ENCODE measurements at regions not wholly inside any gene's neighbourhood (a gene's known extent, or its start where the extent isn't known, plus 50 kb on each side); places are given as distances from the start of the nearest gene placed in this dataset.

DNA sequence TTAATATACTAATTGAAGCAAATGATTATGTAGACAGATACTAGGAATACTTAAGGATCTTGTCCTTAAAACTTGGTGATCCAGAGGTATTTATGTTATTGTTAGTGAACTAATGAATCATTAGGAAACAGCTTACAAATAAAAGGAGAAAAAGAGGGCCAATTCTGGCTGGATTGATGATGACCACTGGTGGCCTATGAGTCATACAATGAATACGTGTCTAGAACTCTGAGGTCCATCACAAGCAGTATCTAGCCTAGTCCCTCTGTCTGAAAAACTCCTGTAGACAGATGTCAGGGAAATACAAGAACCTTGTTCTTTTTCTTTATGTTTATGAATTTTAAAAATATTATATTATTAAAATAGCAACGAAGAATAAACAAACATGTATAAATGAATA, 51.7 kb upstream of the RTL1 start (continued):
- TF ChIP-seq, protein P1, sequence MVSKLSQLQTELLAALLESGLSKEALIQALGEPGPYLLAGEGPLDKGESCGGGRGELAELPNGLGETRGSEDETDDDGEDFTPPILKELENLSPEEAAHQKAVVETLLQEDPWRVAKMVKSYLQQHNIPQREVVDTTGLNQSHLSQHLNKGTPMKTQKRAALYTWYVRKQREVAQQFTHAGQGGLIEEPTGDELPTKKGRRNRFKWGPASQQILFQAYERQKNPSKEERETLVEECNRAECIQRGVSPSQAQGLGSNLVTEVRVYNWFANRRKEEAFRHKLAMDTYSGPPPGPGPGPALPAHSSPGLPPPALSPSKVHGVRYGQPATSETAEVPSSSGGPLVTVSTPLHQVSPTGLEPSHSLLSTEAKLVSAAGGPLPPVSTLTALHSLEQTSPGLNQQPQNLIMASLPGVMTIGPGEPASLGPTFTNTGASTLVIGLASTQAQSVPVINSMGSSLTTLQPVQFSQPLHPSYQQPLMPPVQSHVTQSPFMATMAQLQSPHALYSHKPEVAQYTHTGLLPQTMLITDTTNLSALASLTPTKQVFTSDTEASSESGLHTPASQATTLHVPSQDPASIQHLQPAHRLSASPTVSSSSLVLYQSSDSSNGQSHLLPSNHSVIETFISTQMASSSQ (IDR thresholded peaks at IDR 0.05; ENCODE audit: low read depth) = no peak
- TF ChIP-seq, protein P1 (CRISPR knock-in tag; IDR thresholded peaks at IDR 0.05; ENCODE audit: borderline replicate concordance) = no peak

DNA sequence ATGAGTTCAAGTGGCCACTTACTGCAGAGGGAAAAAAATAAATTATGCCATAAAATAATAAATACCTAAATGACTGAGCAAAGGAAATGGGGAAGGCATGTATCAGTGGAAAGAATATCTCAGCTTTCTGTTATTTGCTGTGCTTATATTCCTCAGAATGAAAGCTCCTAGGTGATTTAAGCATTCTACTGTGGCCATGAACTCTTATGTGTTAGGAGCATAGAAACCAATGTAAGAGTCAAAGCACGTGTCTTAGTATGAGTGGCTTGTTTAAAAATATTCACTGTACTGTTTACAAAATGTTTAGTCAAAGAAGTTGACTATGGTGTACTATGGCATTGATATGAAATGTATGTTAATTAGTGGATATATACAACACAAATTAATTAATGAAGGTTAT, 59.0 kb upstream of the RTL1 start:
- Histone ChIP-seq H3K27me3 (ENCODE audit: control insufficient read depth in 1 of 2, insufficient read depth in 2 of 2, low read length in 2 of 2) (no peaks in the 10 kb centered on the region; a peak in 1 of 5 replicates), H3K9me3 (ENCODE audit: low read length) (no peaks in the 10 kb centered on the region), H3K27ac (ENCODE audit: extremely low read length, insufficient read depth, low read length) (no peak overlapping the region), H3K79me2 (ENCODE audit: insufficient read depth, low read length) (no peaks in the 10 kb centered on the region), H3K4me2 (ENCODE audit: low read depth, low read length) (no peak overlapping the region), H3K4me3 (replicated peaks in 1 of 3; ENCODE audit: insufficient read depth in 1 of 3, low read depth in 2 of 3, low read length in 3 of 3) (no peak overlapping the region), H3K36me3 (replicated peaks in 1 of 2; ENCODE audit: control insufficient read depth in 1 of 2, insufficient read depth in 2 of 2, low read length in 2 of 2) (no peaks in the 10 kb centered on the region), H2AFZ (ENCODE audit: low read length) (no peak overlapping the region), H4K20me1 (ENCODE audit: insufficient read depth, low read length) (no peaks in the 10 kb centered on the region), H3K9ac (ENCODE audit: insufficient read depth, low read depth, low read length) (no peak overlapping the region), H3K4me1 (ENCODE audit: insufficient read depth, low read length) (no peaks in the 10 kb centered on the region)
- BruUV-seq (replicated peaks) = no TSS peak
- DNase-seq (ENCODE audit: low spot score) (no peak), ATAC-seq (no peak), FAIRE-seq (no peak)
- intact Hi-C loops (cut with micrococcal nuclease; ENCODE audit: unreplicated experiment) (no loop called here), in situ Hi-C loops (cut with HindIII; ENCODE audit: extremely low pct_ligation_motif_present, low pct_unique_long_range_greater_than_20kb) (no loop called here)
- CTCF ChIA-PET (ENCODE audit: low intra/inter-chr PET ratio, low total read pairs) = no interaction called here
- 4% methylated on average over 1 of the region's 1 CpG for WGBS (ENCODE audit: low lambda C conversion rate)
- POLR2A ChIA-PET = no interaction called here
- TF ChIP-seq ZNF674 (CRISPR knock-in tag; IDR thresholded peaks at IDR 0.05; ENCODE audit: low read depth) (no peak), ZBTB21 (CRISPR knock-in tag; IDR thresholded peaks at IDR 0.05) (no peak), NFYC (CRISPR knock-in tag; IDR thresholded peaks at IDR 0.05) (no peak), RFXANK (CRISPR knock-in tag; IDR thresholded peaks at IDR 0.05) (no peak), ESRRA (CRISPR knock-in tag; IDR thresholded peaks at IDR 0.05; ENCODE audit: low read depth) (no peak), HNRNPUL1 (IDR thresholded peaks at IDR 0.05; ENCODE audit: low read depth, low read length) (no peak), CHD2 (IDR thresholded peaks at IDR 0.05; ENCODE audit: low read depth, low read length) (no peak), DR1 (CRISPR knock-in tag; IDR thresholded peaks at IDR 0.05) (no peak), U2AF1 (optimal IDR thresholded peaks at IDR 0.05; ENCODE audit: low read depth, low read length) (no peak), ZSCAN21 (CRISPR knock-in tag; IDR thresholded peaks at IDR 0.05; ENCODE audit: borderline replicate concordance) (no peak), SOX5 (CRISPR knock-in tag; IDR thresholded peaks at IDR 0.05; ENCODE audit: borderline replicate concordance) (no peak), ZSCAN9 (CRISPR knock-in tag; IDR thresholded peaks at IDR 0.05; ENCODE audit: borderline replicate concordance) (no peak)
- TF ChIP-seq, protein P2, sequence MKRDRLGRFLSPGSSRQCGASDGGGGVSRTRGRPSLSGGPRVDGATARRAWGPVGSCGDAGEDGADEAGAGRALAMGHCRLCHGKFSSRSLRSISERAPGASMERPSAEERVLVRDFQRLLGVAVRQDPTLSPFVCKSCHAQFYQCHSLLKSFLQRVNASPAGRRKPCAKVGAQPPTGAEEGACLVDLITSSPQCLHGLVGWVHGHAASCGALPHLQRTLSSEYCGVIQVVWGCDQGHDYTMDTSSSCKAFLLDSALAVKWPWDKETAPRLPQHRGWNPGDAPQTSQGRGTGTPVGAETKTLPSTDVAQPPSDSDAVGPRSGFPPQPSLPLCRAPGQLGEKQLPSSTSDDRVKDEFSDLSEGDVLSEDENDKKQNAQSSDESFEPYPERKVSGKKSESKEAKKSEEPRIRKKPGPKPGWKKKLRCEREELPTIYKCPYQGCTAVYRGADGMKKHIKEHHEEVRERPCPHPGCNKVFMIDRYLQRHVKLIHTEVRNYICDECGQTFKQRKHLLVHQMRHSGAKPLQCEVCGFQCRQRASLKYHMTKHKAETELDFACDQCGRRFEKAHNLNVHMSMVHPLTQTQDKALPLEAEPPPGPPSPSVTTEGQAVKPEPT (CRISPR knock-in tag; IDR thresholded peaks at IDR 0.05; ENCODE audit: low read depth) = no peak
- TF ChIP-seq, protein P3, sequence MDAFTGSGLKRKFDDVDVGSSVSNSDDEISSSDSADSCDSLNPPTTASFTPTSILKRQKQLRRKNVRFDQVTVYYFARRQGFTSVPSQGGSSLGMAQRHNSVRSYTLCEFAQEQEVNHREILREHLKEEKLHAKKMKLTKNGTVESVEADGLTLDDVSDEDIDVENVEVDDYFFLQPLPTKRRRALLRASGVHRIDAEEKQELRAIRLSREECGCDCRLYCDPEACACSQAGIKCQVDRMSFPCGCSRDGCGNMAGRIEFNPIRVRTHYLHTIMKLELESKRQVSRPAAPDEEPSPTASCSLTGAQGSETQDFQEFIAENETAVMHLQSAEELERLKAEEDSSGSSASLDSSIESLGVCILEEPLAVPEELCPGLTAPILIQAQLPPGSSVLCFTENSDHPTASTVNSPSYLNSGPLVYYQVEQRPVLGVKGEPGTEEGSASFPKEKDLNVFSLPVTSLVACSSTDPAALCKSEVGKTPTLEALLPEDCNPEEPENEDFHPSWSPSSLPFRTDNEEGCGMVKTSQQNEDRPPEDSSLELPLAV (CRISPR knock-in tag; conservative IDR thresholded peaks at IDR 0.05; ENCODE audit: low read depth) = no peak
- TF ChIP-seq, protein P4, sequence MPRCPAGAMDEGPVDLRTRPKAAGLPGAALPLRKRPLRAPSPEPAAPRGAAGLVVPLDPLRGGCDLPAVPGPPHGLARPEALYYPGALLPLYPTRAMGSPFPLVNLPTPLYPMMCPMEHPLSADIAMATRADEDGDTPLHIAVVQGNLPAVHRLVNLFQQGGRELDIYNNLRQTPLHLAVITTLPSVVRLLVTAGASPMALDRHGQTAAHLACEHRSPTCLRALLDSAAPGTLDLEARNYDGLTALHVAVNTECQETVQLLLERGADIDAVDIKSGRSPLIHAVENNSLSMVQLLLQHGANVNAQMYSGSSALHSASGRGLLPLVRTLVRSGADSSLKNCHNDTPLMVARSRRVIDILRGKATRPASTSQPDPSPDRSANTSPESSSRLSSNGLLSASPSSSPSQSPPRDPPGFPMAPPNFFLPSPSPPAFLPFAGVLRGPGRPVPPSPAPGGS (CRISPR knock-in tag; IDR thresholded peaks at IDR 0.05) = no peak
